Neuronal stem cell (in vitro differentiated cells): ENCODE measurements at regions not wholly inside any gene's neighbourhood (a gene's known extent, or its start where the extent isn't known, plus 50 kb on each side); places are given as distances from the start of the nearest gene placed in this dataset.
A peak's percentile ranks its signal among the peaks of the same experiment; 100 is the strongest.

Experiments
- DNase-seq: peaks from one replicate; pipeline ENCODE4 v3.0.0-alpha.2; 2013; ENCODE audit warnings: low spot score
- H2AFZ ChIP-seq: one replicate; pipeline ENCODE4 v1.6.1; 2013; ENCODE audit warnings: mild to moderate bottlenecking, low read length, inconsistent platforms
- H2AK5ac ChIP-seq: 2 replicates; pipeline ENCODE4 v1.6.1; 2013; ENCODE audit warnings: low read depth, mild to moderate bottlenecking, inconsistent platforms, low read length, moderate library complexity, mixed read lengths
- H2BK120ac ChIP-seq: 2 replicates; pipeline ENCODE4 v1.6.1; 2013; ENCODE audit warnings: low read depth, mild to moderate bottlenecking, inconsistent platforms, low read length, moderate library complexity, mixed read lengths
- H2BK12ac ChIP-seq: one replicate; pipeline ENCODE4 v1.6.1; 2013; ENCODE audit warnings: low read length, inconsistent platforms
- H2BK15ac ChIP-seq: 2 replicates; pipeline ENCODE4 v1.6.1; 2013; ENCODE audit warnings: mild to moderate bottlenecking, low read length, inconsistent platforms, mixed read lengths
- H2BK5ac ChIP-seq: one replicate; pipeline ENCODE4 v1.6.1; 2013; ENCODE audit warnings: inconsistent platforms, mild to moderate bottlenecking, low read length, moderate library complexity
- H3K14ac ChIP-seq: one replicate; pipeline ENCODE4 v1.6.1; 2013; ENCODE audit warnings: low read length, inconsistent platforms
- H3K18ac ChIP-seq: 2 replicates; pipeline ENCODE4 v1.6.1; 2013; ENCODE audit warnings: low read length, inconsistent platforms
- H3K23ac ChIP-seq: 2 replicates; pipeline ENCODE4 v1.6.1; 2013; ENCODE audit warnings: low read depth, mild to moderate bottlenecking, mixed read lengths, low read length, inconsistent platforms; ENCODE audit not compliant: poor library complexity
- H3K27ac ChIP-seq: replicated peaks from 3 replicates; pipeline ENCODE4 v1.5.1; 2013; ENCODE audit warnings: low read length, inconsistent platforms
- H3K27me3 ChIP-seq, 3 experiments: 2 replicates each; pipeline ENCODE4 v1.6.1; 2013; ENCODE audit warnings: low read length in 3 of 3, mild to moderate bottlenecking in 2 of 3, inconsistent platforms in 1 of 3, low read depth in 1 of 3, mixed read lengths in 1 of 3, moderate library complexity in 1 of 3; ENCODE audit not compliant: control insufficient read depth in 3 of 3, insufficient read depth in 3 of 3
- H3K36me3 ChIP-seq, 2 donors: replicated peaks in 1 of 2; 2 replicates each; pipeline ENCODE4 v1.6.1; 2013; ENCODE audit warnings: low read length in 2 of 2; ENCODE audit not compliant: control insufficient read depth in 2 of 2, insufficient read depth in 2 of 2
- H3K4ac ChIP-seq: 2 replicates; pipeline ENCODE4 v1.6.1; 2013; ENCODE audit warnings: inconsistent platforms, mild to moderate bottlenecking, low read length, moderate library complexity
- H3K4me1 ChIP-seq, 2 donors: 1 replicate in 1 of 2; 2 replicates in 1 of 2; pipeline ENCODE4 v1.6.1; 2013; ENCODE audit warnings: low read length in 2 of 2, low read depth in 1 of 2; ENCODE audit not compliant: control insufficient read depth in 2 of 2, insufficient read depth in 1 of 2
- H3K4me2 ChIP-seq: one replicate; pipeline ENCODE4 v1.6.1; 2013; ENCODE audit warnings: mild to moderate bottlenecking, low read length, inconsistent platforms; ENCODE audit not compliant: insufficient read depth, poor library complexity, severe bottlenecking
- H3K4me3 ChIP-seq, 2 donors: 2 replicates each; pipeline ENCODE4 v1.5.1; 2013; ENCODE audit warnings: low read length in 2 of 2, mild to moderate bottlenecking in 2 of 2, inconsistent platforms in 1 of 2, moderate library complexity in 1 of 2
- H3K79me1 ChIP-seq: one replicate; pipeline ENCODE4 v1.6.1; 2013; ENCODE audit warnings: low read depth, mild to moderate bottlenecking, inconsistent platforms, low read length, moderate library complexity
- H3K9ac ChIP-seq: one replicate; pipeline ENCODE4 v1.6.1; 2013; ENCODE audit warnings: mild to moderate bottlenecking, low read depth, low read length, inconsistent platforms; ENCODE audit not compliant: poor library complexity
- H3K9me3 ChIP-seq, 2 donors: replicated peaks in 1 of 2; 2 replicates each; pipeline versions ENCODE3 to v1.6.1; 2013; ENCODE audit warnings: low read length in 2 of 2, mild to moderate bottlenecking in 2 of 2, inconsistent platforms in 1 of 2, low read depth in 1 of 2, mixed read lengths in 1 of 2, moderate library complexity in 1 of 2; ENCODE audit not compliant: control insufficient read depth in 2 of 2, insufficient read depth in 1 of 2
- H4K8ac ChIP-seq: one replicate; pipeline ENCODE4 v1.6.1; 2013; ENCODE audit warnings: low read depth, mild to moderate bottlenecking, inconsistent platforms, low read length, moderate library complexity
- H4K91ac ChIP-seq: one replicate; pipeline ENCODE4 v1.6.1; 2013; ENCODE audit warnings: low read length, low read depth, mild to moderate bottlenecking, inconsistent platforms; ENCODE audit not compliant: poor library complexity
- WGBS, 2 donors: extraction: QIAGEN DNeasy Blood & Tissue Kit; methylation state at CpG; one replicate each; pipeline ENCODE4 v1.1.7; 2013; ENCODE audit warnings: missing lambda C conversion rate in 2 of 2, mixed read lengths in 1 of 2; ENCODE audit not compliant: insufficient read length in 2 of 2, insufficient replicate concordance in 1 of 2; ENCODE audit errors: extremely low coverage in 2 of 2; 5-methylcytosine and 5-hydroxymethylcytosine counted together

GRCh38 chr15:95872366-95872771 is 458.1 kb upstream of the NR2F2 start:
- Histone ChIP-seq H3K23ac (no peak overlapping the region), H3K79me1 (no peaks in the 10 kb centered on the region)
- WGBS, 2 donors = no CpG with 5 or more reads among the region's 3 CpGs

GRCh38 chr15:95874637-95875036 is 455.9 kb upstream of the NR2F2 start:
- H3K4me2 ChIP-seq = no peak overlapping the region
- no peak overlapping the region for H4K91ac ChIP-seq
- H2AFZ ChIP-seq = peak overlapping the region; percentile 60
- H3K4ac ChIP-seq = no peak overlapping the region
- no peak overlapping the region for H2BK15ac ChIP-seq
- no peak overlapping the region for H3K27ac ChIP-seq
- H3K36me3 ChIP-seq = no peaks in the 10 kb centered on the region
- H2BK120ac ChIP-seq = no peak overlapping the region
- no peak overlapping the region for H3K9ac ChIP-seq
- H2BK12ac ChIP-seq = no peak overlapping the region
- no peak overlapping the region for H3K18ac ChIP-seq
- peaks cover 2 to 15% of the 10 kb centered on the region in 2 donors for H3K4me1 ChIP-seq
- H3K9me3 ChIP-seq = no peaks in the 10 kb centered on the region
- no peak overlapping the region for H3K23ac ChIP-seq
- DNase-seq = no peak
- H2BK5ac ChIP-seq = no peak overlapping the region
- no peak overlapping the region for H3K14ac ChIP-seq
- no peaks in the 10 kb centered on the region for H3K79me1 ChIP-seq
- no peaks in the 10 kb centered on the region for H3K27me3 ChIP-seq
- H3K4me3 ChIP-seq = no peak overlapping the region
- no peak overlapping the region for H4K8ac ChIP-seq
- H2AK5ac ChIP-seq = no peak overlapping the region

More at GRCh38 chr15:95872366-95872771, 458.1 kb upstream of the NR2F2 start:
- no peak overlapping the region for H2BK5ac ChIP-seq
- DNase-seq = no peak
- no peak overlapping the region for H2BK120ac ChIP-seq
- H3K4ac ChIP-seq = no peak overlapping the region
- no peak overlapping the region for H3K9ac ChIP-seq
- H3K4me1 ChIP-seq = peaks cover 4 to 15% of the 10 kb centered on the region in 2 donors
- H4K91ac ChIP-seq = no peak overlapping the region
- no peaks in the 10 kb centered on the region for H3K36me3 ChIP-seq
- H3K14ac ChIP-seq = no peak overlapping the region
- H3K27ac ChIP-seq = no peak overlapping the region
- no peak overlapping the region for H3K4me3 ChIP-seq
- no peaks in the 10 kb centered on the region for H3K27me3 ChIP-seq
- H2AK5ac ChIP-seq = no peak overlapping the region
- no peaks in the 10 kb centered on the region for H3K9me3 ChIP-seq
- no peak overlapping the region for H2AFZ ChIP-seq
- H2BK15ac ChIP-seq = no peak overlapping the region
- no peak overlapping the region for H3K4me2 ChIP-seq
- no peak overlapping the region for H3K18ac ChIP-seq
- no peak overlapping the region for H4K8ac ChIP-seq
- H2BK12ac ChIP-seq = no peak overlapping the region

- Histone ChIP-seq H3K4me3 (no peak overlapping the region), H3K4ac (no peak overlapping the region), H2BK5ac (no peak overlapping the region), H3K14ac (no peak overlapping the region), H3K36me3 (no peaks in the 10 kb centered on the region), H3K79me1 (no peaks in the 10 kb centered on the region), H3K18ac (no peak overlapping the region), H2AK5ac (no peak overlapping the region), H3K9ac (no peak overlapping the region), H3K27ac (no peak overlapping the region), H2BK120ac (no peak overlapping the region), H3K4me1 (peaks cover 0 to 11% of the 10 kb centered on the region in 2 donors), H3K27me3 (no peaks in the 10 kb centered on the region), H3K23ac (no peak overlapping the region), H4K91ac (no peak overlapping the region), H3K4me2 (no peak overlapping the region), H2AFZ (peak overlapping the region; percentile 60), H2BK12ac (no peak overlapping the region), H3K9me3 (no peaks in the 10 kb centered on the region), H2BK15ac (no peak overlapping the region), H4K8ac (no peak overlapping the region)
- no CpG with 5 or more reads among the region's 7 CpGs for WGBS, 2 donors
- no peak for DNase-seq
Measured at GRCh38 chr15:95875121-95875643, 455.3 kb upstream of the NR2F2 start.

- peak overlapping the region; percentile 12 for H2AFZ ChIP-seq
- H3K4me3 ChIP-seq = no peak overlapping the region
- H2BK5ac ChIP-seq = no peak overlapping the region
- no peak overlapping the region for H2BK120ac ChIP-seq
- H3K27me3 ChIP-seq = no peaks in the 10 kb centered on the region
- H2BK15ac ChIP-seq = no peak overlapping the region
- no peak overlapping the region for H4K8ac ChIP-seq
- H3K36me3 ChIP-seq = no peaks in the 10 kb centered on the region
- H3K23ac ChIP-seq = no peak overlapping the region
- H3K79me1 ChIP-seq = no peaks in the 10 kb centered on the region
- no peak for DNase-seq
- no peak overlapping the region for H4K91ac ChIP-seq
- no peak overlapping the region for H3K4ac ChIP-seq
- no peak overlapping the region for H3K9ac ChIP-seq
- no CpG with 5 or more reads among the region's 6 CpGs for WGBS, 2 donors
- H3K14ac ChIP-seq = no peak overlapping the region
- H3K4me1 ChIP-seq = peaks cover 9 to 11% of the 10 kb centered on the region in 2 donors
- no peak overlapping the region for H3K27ac ChIP-seq
- no peaks in the 10 kb centered on the region for H3K9me3 ChIP-seq
- no peak overlapping the region for H3K4me2 ChIP-seq
- H2AK5ac ChIP-seq = no peak overlapping the region
- no peak overlapping the region for H3K18ac ChIP-seq
- H2BK12ac ChIP-seq = no peak overlapping the region
Measured at GRCh38 chr15:95880031-95880570, 450.4 kb upstream of the NR2F2 start.
